Lung (tissue), 11 donors: ENCODE measurements at regions not wholly inside any gene's neighbourhood (a gene's known extent, or its start where the extent isn't known, plus 50 kb on each side); places are given as distances from the start of the nearest gene placed in this dataset.

Experiments used
- ATAC-seq: fragments of 200-7000 bp; cut with Tn5 transposase; one replicate; pipeline ENCODE4 v1.9.1; 2020; ENCODE audit warnings: moderate number of reproducible peaks; ENCODE audit not compliant: insufficient read depth, low FRiP score
- DNase-seq, 3 donors: peaks; one replicate each; pipeline ENCODE4 v3.0.0-alpha.2; 2013 to 2017
- H3K27ac ChIP-seq, 2 donors: one replicate each; pipeline ENCODE4 v1.5.1; 2013; ENCODE audit warnings: mild to moderate bottlenecking in 2 of 2, moderate library complexity in 2 of 2, control low read depth in 1 of 2, inconsistent platforms in 1 of 2, low read depth in 1 of 2, low read length in 1 of 2
- H3K27me3 ChIP-seq, 3 donors: one replicate each; pipeline ENCODE4 v1.5.1; 2013; ENCODE audit warnings: low read length in 2 of 3; ENCODE audit not compliant: control insufficient read depth in 3 of 3, insufficient read depth in 3 of 3
- H3K36me3 ChIP-seq, 4 donors: one replicate each; pipeline ENCODE4 v1.5.1; 2013; ENCODE audit warnings: low read length in 4 of 4, mild to moderate bottlenecking in 1 of 4, moderate library complexity in 1 of 4; ENCODE audit not compliant: control insufficient read depth in 4 of 4, insufficient read depth in 4 of 4
- H3K4me1 ChIP-seq, 5 donors: one replicate each; pipeline ENCODE4 v1.5.1; 2013; ENCODE audit warnings: low read length in 5 of 5, mild to moderate bottlenecking in 2 of 5, moderate library complexity in 1 of 5; ENCODE audit not compliant: control insufficient read depth in 5 of 5, insufficient read depth in 5 of 5
- H3K4me3 ChIP-seq: one replicate; pipeline ENCODE4 v1.5.1; 2013; ENCODE audit warnings: mild to moderate bottlenecking, control low read depth, moderate library complexity
- H3K9ac ChIP-seq, 2 donors: one replicate each; pipeline ENCODE4 v1.5.1; 2013; ENCODE audit warnings: low read length in 2 of 2, control low read depth in 1 of 2; ENCODE audit not compliant: insufficient read depth in 1 of 2
- H3K9me3 ChIP-seq, 4 donors: one replicate each; pipeline ENCODE4 v1.5.1; 2013; ENCODE audit warnings: low read length in 3 of 4, mild to moderate bottlenecking in 1 of 4, moderate library complexity in 1 of 4; ENCODE audit not compliant: control insufficient read depth in 4 of 4, insufficient read depth in 3 of 4
- CTCF ChIP-seq: IDR thresholded peaks from 2 replicates; pipeline ENCODE4 v1.5.1; 2012; ENCODE audit warnings: mild to moderate bottlenecking; ENCODE audit errors: control extremely low read depth, extremely low read depth
- WGBS, 2 donors: extraction: QIAGEN DNeasy Blood & Tissue Kit; methylation state at CpG; one replicate each; pipeline ENCODE4 v1.1.7; 2013; 5-methylcytosine and 5-hydroxymethylcytosine counted together
- donor health status: control.
- donor health status: control.
- donor health status: Bipolar disorder and iron deficiency.
- donor health status: healthy.
- donor health status: DM: yes; HTN: yes; CAD: no.

DNA sequence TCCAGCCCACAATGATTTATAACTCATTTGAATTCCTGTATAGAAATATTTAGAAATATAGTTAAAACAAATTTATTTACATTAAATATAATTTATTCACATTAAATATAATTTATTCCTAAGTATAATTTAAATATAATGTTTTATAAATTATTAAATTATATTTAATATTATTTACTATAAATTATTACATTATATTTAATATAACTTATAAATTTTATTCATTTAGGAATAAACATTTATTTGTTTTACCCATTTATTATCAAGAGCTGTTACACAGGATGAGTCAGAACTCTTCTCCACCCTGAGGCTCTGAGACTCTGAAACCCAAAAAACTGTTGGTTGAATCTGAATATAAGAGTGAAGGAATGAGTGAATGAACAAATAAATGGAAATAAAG, 170.9 kb upstream of the OBI1 start:
- Histone ChIP-seq H3K9me3 (no peaks in the 10 kb centered on the region), H3K27ac (no peak overlapping the region), H3K36me3 (no peaks in the 10 kb centered on the region), H3K27me3 (no peaks in the 10 kb centered on the region), H3K4me1 (no peaks in the 10 kb centered on the region), H3K4me3 (no peak overlapping the region), H3K9ac (no peak overlapping the region)
- no peak for ATAC-seq
- DNase-seq = no peak
- TF ChIP-seq CTCF = no peak

DNA sequence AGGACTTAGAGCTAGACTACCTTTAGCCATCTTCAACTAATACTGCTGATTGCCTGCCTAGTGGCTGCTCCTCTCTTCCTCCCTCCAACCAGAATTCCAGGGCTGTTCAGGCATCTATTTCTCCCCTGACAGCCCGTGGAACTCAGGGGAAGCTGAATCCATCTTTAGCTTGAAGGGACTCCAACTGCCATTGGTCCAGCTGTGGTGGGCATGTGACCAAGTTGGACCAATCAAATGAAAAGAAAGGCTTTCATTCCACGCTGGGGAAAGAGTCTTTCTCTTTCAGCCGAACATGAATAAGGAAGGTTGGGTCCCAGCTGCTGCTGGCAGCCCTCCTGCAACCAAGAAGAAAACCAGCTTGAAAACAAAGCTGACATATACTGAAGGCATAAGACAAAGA, 168.5 kb upstream of the OBI1 start:
- no peaks in the 10 kb centered on the region for H3K36me3 ChIP-seq
- no peaks in the 10 kb centered on the region for H3K4me1 ChIP-seq
- no peak overlapping the region for H3K9ac ChIP-seq
- 66 to 74% methylated on average over 3 of the region's 3 CpGs for WGBS, 2 donors
- H3K9me3 ChIP-seq = no peaks in the 10 kb centered on the region
- no peak for ATAC-seq
- no peak overlapping the region for H3K4me3 ChIP-seq
- DNase-seq = no peak
- no peak for TF ChIP-seq CTCF
- no peaks in the 10 kb centered on the region for H3K27me3 ChIP-seq
- no peak overlapping the region for H3K27ac ChIP-seq

DNA sequence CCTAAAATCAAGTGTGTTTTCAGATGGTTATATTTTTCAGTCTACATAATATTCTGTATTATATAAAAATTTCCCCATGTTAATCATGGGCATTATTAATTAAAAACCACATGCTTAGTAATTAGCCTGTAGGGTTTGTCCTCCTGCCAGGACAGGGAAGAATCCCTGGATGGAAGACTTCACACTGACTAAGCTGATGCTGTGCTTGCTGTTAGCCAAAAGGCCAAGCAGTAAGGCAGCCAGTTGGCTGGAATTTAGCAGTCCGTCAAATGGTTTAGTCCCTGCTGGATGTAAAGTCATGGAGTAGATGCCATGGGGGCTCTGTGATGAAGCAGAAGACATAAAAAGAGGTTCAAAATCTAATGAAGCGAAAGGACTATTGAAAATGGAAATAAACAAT, 168.0 kb upstream of the OBI1 start:
- TF ChIP-seq CTCF = no peak
- H3K9me3 ChIP-seq = no peaks in the 10 kb centered on the region
- no peaks in the 10 kb centered on the region for H3K36me3 ChIP-seq
- no peak for DNase-seq
- H3K27me3 ChIP-seq = no peaks in the 10 kb centered on the region
- no peak overlapping the region for H3K4me3 ChIP-seq
- no peak overlapping the region for H3K27ac ChIP-seq
- WGBS, 2 donors = 85% methylated on average over 2 of the region's 2 CpGs
- ATAC-seq = no peak
- H3K4me1 ChIP-seq = no peaks in the 10 kb centered on the region
- H3K9ac ChIP-seq = no peak overlapping the region

GRCh38 chr13:78826312-78826711, 167.4 kb upstream of the OBI1 start:
- no peak overlapping the region for H3K27ac ChIP-seq
- ATAC-seq = no peak
- H3K4me3 ChIP-seq = no peak overlapping the region
- WGBS, 2 donors = 89 to 95% methylated on average over 1 of the region's 1 CpG
- H3K36me3 ChIP-seq = no peaks in the 10 kb centered on the region
- no peak for TF ChIP-seq CTCF
- H3K27me3 ChIP-seq = no peaks in the 10 kb centered on the region
- H3K4me1 ChIP-seq = no peaks in the 10 kb centered on the region
- no peak for DNase-seq
- no peak overlapping the region for H3K9ac ChIP-seq
- H3K9me3 ChIP-seq = no peaks in the 10 kb centered on the region
